Stimulated activated CD4-positive, alpha-beta T cell treated with anti-CD3 and anti-CD28 coated beads, Interleukin-12 subunit alpha, Interleukin-12 subunit beta, amount 100 ng/mL, for 48 hours (primary cell): ENCODE measurements at regions not wholly inside any gene's neighbourhood (a gene's known extent, or its start where the extent isn't known, plus 50 kb on each side); places are given as distances from the start of the nearest gene placed in this dataset.
"Not testable (repeated sequence)": the region's sequence is repeated elsewhere in the genome, so short reads cannot be mapped to it uniquely, and the experiment has no call there.

Experiments used
- DNase-seq, 3 donors: peaks; one replicate each; pipeline ENCODE4 v3.0.0-alpha.2; 2020; ENCODE audit warnings: low read depth in 2 of 3, low spot score in 1 of 3

- no peak for DNase-seq
Measured at GRCh38 chr22:49466878-49467595, 360.6 kb downstream of the BRD1 start.

GRCh38 chr22:49464037-49464436, 363.6 kb downstream of the BRD1 start:
- DNase-seq, result no peak

GRCh38 chr22:49462795-49463194, 364.9 kb downstream of the BRD1 start:
- DNase-seq, result no peak

- no peak for DNase-seq
Measured at GRCh38 chr22:49462291-49462690, 365.4 kb downstream of the BRD1 start.

- DNase-seq, result no peak
Measured at GRCh38 chr22:49461674-49462073, 366.0 kb downstream of the BRD1 start.

- no peak for DNase-seq
Measured at GRCh38 chr22:49460592-49461281, 366.9 kb downstream of the BRD1 start.

GRCh38 chr22:49460091-49460490, 367.6 kb downstream of the BRD1 start:
- no peak for DNase-seq

GRCh38 chr22:49458708-49459099, 369.0 kb downstream of the BRD1 start:
- DNase-seq, result no peak

- DNase-seq, result no peak
Measured at GRCh38 chr22:49457946-49458707, 369.5 kb downstream of the BRD1 start.

- no peak for DNase-seq
Measured at GRCh38 chr22:49457146-49457545, 370.5 kb downstream of the BRD1 start.

GRCh38 chr22:49455595-49455994, 372.1 kb downstream of the BRD1 start:
- DNase-seq, result no peak

GRCh38 chr22:49454726-49455125, 372.9 kb downstream of the BRD1 start:
- DNase-seq, result no peak

- no peak for DNase-seq
Measured at GRCh38 chr22:49453771-49454170, 373.9 kb downstream of the BRD1 start.

- not testable (repeated sequence) for DNase-seq
Measured at GRCh38 chr22:49453019-49453418, 374.7 kb downstream of the BRD1 start.

GRCh38 chr22:49452362-49452946, 375.2 kb downstream of the BRD1 start:
- DNase-seq, result no peak

GRCh38 chr22:49451070-49451840, 376.4 kb downstream of the BRD1 start:
- DNase-seq, result no peak

- no peak for DNase-seq
Measured at GRCh38 chr22:49450498-49450897, 377.2 kb downstream of the BRD1 start.

- DNase-seq, result no peak
Measured at GRCh38 chr22:49449811-49450446, 377.7 kb downstream of the BRD1 start.

GRCh38 chr22:49449377-49449776, 378.3 kb downstream of the BRD1 start:
- no peak for DNase-seq

GRCh38 chr22:49448526-49448925, 379.1 kb downstream of the BRD1 start:
- no peak for DNase-seq
